HG03196 (cell line): ENCODE measurements at regions not wholly inside any gene's neighbourhood (a gene's known extent, or its start where the extent isn't known, plus 50 kb on each side); places are given as distances from the start of the nearest gene placed in this dataset.

Source experiments
- ATAC-seq: cut with Tn5 transposase; IDR thresholded peaks from one replicate; pipeline ENCODE4 v1.9.1; 2021; ENCODE audit not compliant: unreplicated experiment

DNA sequence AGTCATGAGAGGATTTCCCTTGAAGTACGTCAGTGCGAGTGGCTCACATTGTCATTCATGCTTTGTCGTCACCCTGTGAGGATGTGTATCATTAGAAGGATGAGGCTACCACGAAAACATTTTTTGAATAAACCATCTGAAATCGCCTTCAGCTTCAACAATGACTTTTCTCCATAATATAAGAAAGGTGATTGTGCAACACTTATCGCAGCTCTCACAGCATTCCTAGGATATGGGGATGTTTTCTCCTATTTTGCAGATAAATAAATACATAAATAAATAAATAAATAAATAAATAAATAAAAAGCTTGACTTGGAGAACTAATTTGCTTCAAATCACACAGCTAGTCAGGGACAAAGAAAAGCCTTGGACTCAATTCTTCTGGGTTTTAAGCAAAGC is 326.5 kb downstream of the FOXA2 start:
- no peak for ATAC-seq

DNA sequence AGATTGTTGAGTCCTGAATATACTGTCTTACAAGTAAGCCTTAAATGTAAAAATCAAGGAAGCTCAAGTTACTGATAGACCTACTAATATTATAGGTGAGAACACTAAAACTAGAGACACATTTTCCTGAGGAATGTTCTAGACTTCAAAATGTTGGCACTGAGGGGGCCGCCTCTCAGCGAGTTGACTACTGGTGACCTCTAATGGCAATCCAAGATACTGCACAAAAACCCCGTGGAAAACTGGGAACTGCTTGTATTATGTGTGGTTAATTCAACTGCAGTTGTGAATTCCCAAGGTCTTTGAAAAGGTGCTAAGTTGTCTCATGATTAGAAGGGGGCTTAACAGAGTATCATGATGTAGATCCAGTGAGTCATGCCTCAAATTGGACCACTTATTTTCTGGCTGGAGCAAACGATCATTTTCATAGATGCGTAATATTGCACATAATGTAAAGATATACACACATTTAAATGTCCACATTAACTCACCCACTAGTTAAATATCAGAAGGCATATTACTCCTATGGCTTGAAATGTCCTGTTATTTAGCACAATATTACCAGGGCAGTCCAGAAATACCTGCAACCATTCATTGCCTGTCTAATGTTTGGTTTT is 336.2 kb downstream of the FOXA2 start:
- ATAC-seq: no peak

DNA sequence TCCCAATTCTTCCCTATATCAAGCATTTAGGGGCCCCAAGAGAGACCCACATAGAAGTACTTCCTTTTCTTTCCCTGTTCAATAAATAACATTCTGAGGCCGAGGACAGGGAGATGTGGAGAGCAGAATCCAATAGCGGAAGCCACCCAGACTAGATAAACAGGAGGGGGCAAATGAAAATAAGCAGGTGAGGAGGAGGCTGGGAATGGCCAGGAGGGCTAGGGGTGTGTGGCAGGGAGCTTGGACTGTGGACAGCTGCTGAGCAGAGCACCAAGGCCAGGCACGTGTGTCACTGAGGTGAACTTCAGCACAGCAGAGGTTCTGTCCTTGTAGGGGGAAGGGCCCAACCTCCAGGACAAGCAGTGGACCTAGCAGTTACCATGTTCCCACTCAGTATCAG is 339.2 kb downstream of the FOXA2 start:
- no peak for ATAC-seq

DNA sequence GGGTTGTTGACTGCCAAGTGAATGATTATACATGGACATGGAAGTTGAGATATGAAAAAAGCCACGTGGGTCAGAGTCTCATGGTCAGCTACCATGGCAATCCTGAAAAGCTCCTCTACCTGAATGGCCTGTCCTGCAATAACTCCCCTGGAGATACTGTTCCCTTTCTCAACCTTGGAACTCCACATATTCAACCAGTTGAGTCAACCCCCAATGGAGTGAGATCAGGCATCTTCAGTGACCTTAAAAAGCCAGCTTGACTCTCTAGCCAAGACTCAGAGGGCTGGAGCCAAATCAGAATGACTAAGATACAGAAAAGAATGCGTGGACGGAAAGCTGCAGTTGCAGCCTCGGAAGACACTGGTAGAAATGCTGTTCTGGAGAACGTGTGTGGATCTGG is 341.3 kb downstream of the FOXA2 start:
- no peak for ATAC-seq

DNA sequence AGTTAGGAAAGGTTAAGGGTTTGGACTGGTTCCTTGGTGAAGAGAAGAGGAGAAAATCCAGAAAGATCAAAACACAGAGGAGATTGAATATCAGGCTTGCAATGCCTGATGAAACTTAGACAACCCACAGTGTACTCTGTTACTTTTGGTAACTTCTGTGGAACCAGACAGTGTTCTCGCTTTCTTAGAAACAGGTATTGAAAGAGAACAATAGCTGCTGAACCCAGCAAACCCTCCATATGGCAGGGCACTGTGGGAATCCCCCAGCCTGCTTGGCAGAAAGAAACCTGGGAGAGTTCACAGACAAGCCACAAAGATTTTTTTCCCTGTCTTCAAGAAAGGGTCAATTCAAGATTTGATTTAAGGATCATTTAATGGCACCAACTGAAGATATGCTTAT is 342.8 kb downstream of the FOXA2 start:
- no peak for ATAC-seq

- no peak for ATAC-seq
These were observed 351.4 kb downstream of the FOXA2 start for GRCh38 chr20:22232923-22233322.

- no peak for ATAC-seq
These were observed 351.9 kb downstream of the FOXA2 start for GRCh38 chr20:22232473-22232872.

- no peak for ATAC-seq
These were observed 357.3 kb downstream of the FOXA2 start for GRCh38 chr20:22226849-22227700.

DNA sequence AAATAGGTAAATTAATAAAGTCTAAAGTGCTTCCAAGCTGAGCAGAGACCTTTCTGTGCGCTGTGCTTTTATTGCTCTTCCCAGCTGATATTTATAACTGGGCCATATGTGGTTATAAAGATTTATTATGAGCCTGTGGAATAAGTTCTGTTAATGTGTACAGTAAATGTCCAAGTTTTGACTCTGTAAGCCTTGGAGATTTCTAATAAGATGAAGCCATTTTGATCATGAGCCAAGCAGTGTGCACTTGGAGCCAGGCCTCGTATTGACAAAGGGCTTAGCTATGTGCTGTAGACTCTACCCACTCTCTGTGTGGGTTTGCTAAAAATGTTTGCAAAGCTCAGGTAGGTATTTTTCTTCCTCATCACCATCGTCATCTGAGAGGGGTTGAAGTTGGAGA is 361.1 kb downstream of the FOXA2 start:
- ATAC-seq: no peak

DNA sequence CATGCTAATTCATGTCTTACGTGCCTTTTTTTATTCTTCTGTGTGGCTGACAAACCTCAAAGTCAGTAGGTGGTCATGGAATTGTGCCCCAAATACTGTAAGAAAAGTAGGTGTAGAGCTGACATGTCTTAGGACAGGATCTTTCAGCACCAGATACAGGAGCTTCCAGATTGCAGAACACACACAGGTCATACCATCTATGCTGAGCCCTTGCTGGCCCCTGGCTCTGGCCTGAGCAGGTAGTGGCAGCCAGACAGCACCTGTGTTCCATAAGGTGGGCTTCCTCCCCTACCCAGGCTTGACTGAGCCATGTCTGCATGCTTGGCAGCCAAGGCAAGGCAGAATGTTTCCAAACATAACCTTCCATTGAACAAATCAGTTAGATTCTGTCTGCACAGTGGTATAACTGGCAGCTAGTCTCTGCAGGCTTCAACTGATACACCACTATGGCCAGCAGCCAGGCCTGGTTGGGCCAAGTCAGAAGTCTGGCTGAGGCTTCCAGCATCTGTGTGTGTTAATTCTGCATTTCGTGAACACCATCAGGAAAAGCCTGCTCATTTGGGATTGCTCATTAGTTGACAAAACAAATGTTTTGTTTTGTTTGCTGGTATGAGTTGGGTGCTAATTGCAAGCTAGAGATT is 366.5 kb downstream of the FOXA2 start:
- ATAC-seq: no peak

DNA sequence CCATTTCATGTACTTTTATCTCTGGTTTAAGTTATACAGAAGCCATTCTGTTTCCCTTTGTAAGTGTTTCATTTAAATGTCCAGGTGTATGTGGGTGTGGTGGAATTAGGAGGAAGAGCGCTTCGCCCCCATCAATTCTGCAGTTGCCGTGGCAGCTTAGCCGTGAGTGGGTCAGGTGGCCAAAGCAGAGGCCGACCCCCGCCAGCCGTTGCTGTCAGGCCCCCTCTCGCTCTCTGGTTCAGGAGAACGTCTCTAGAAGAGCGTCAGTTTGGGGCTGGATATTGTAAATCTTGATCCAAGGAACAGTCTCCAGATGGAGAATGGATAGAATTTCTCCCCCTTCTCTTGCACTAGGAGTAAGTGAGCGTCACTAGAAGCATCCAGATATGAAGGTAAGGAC is 367.4 kb downstream of the FOXA2 start:
- no peak for ATAC-seq

- no peak for ATAC-seq
These were observed 370.1 kb downstream of the FOXA2 start for GRCh38 chr20:22214296-22214695.

GRCh38 chr20:22213271-22213670 is 371.1 kb downstream of the FOXA2 start:
- ATAC-seq: no peak

DNA sequence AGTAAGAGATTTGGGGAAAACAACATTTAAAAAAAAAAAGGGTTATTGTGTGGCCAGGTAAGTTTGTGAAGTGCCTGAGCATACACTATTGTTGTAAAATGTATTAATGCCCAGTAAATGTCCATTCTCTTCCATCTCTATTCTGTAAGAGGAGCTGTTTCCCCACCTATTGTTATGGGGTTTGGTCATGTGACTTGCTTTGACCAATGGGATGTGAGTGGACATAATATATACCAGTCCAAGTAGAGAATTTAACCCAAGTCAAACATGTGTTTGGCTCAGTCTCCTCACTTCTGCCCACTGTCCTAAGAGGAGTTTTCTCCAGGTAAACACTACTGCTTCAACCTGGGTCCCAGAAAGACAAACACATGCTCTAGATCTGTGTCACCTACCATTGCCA is 377.1 kb downstream of the FOXA2 start:
- no peak for ATAC-seq

- no peak for ATAC-seq
These were observed 379.6 kb downstream of the FOXA2 start for GRCh38 chr20:22204801-22205200.

DNA sequence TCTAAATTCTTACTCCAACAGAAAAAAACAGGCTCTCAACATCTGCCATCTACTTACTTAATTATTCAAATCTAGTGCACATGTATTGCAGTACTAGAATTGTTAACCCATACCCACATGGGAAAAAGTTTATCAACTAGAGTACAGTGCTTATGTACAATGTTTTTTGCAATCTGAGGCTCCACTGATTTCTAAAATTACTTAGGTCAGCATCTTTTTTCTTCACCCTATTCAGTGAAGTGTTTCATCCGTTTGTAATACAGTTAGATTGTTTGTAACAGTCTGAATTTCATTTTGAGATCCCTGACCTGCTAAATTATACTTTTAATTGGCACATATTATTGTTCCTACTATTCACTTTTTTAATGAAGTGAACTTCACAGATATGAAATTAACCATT is 402.2 kb downstream of the FOXA2 start:
- no peak for ATAC-seq

DNA sequence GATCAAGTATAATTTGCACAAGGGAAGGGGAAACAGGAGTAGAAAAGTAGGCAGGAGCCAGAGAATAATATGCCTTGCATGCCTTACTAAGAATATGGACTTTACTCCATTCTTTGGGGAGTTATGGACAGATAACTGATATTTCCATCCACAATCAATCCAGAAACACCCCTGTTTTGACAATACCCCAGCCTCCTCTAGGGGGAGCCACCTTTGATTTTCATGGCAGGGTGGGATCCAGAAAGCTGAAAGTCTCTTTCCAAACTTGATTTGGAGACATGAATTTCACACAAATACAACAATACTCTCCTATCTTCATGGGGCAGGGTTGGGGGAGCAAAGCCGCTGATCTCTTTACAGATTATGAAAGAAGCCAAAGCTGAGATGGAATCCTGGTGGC is 404.1 kb downstream of the FOXA2 start:
- ATAC-seq: no peak

DNA sequence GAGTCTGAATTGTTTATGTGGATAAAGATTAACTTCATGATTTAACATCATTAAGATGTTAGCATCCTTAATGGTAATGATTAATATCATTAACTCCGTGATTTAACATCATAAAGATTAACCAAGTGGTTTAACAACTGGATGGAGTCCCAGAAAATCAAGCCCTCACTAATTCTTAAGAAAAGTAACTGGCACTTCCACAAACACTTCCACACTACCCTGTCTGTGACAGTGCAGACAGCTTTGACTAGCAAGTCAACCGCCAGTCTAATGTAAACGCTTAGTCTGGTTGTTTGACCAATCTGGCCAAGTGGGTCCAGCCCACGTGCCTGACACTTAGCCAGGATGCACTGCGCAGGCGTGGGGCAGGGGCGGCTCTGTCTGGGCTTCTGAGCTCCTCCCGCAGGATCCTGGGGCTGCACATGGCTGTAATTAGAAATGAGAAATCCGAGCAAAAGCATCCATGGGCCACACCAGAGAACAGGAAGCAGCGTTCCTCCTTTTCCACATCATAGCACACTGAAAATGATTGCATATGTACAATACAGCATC is 424.2 kb downstream of the FOXA2 start:
- no peak for ATAC-seq

- ATAC-seq: no peak
These were observed 425.1 kb downstream of the FOXA2 start for GRCh38 chr20:22159276-22159675.

- ATAC-seq: no peak
These were observed 422.1 kb downstream of the PAX1 start for GRCh38 chr20:22127587-22127986.

DNA sequence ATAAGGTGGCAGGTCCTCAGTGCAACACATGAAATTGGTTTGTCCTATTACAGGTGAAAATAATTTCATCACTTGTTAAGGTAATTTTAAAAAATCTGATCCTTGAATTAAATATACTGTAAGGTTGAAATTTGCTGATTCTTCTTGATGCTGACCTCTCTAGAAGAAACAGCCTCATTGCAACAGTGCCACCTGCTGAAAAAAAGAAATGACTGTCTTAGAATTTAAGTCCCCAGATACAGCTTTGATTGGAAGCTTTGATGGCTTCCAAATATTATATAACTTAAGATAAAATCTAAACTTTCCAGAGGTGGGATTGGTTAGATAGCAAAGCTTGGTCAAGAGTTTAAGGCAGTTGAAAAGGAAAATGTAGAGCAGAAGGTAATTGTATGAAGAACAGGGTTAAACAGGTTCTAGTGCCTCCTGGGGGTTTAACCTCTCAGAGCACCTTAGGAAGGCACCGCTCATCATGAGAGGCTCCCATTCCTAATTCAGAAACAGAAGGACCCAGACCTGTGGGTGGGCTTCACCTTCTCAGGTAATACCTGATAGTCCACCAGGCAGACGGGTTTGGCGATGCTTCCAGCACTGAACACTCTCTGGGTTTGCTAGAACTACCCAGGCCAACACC is 401.0 kb downstream of the PAX1 start:
- ATAC-seq: no peak
